A549 (cell line): ENCODE measurements at regions not wholly inside any gene's neighbourhood (a gene's known extent, or its start where the extent isn't known, plus 50 kb on each side); places are given as distances from the start of the nearest gene placed in this dataset.

ENCODE experiments used
- CEBPB ChIP-seq, 2 experiments: fragments of >200 bp in 1 of 2; sonication (Bioruptor Twin) in 1 of 2; formaldehyde crosslinking in 1 of 2; IDR thresholded peaks; 2 replicates each; pipeline ENCODE4 v1.6.1; 2012 to 2016
- EHMT2 ChIP-seq: fragments of 200-600 bp; sonication (generic); IDR thresholded peaks from 2 replicates; pipeline ENCODE4 v1.6.1; 2016; ENCODE audit warnings: antibody characterized with exemption, low read depth, mild to moderate bottlenecking, moderate library complexity
- ESRRA ChIP-seq: fragments of 150-350 bp; IDR thresholded peaks from 2 replicates; pipeline ENCODE4 v1.6.1; 2014; ENCODE audit warnings: mild to moderate bottlenecking, low read length, borderline replicate concordance
- NFE2L2 ChIP-seq: fragments of 150-350 bp; conservative IDR thresholded peaks from 2 replicates; pipeline ENCODE4 v1.6.1; 2014; ENCODE audit warnings: low read length
- POLR2A ChIP-seq: IDR thresholded peaks from 2 replicates; pipeline ENCODE4 v1.6.1; 2012; ENCODE audit warnings: mild to moderate bottlenecking, low read length
- TF ChIP-seq, protein P1 (sequence below): fragments of >200 bp; sonication (Bioruptor Twin); formaldehyde crosslinking; IDR thresholded peaks from 3 replicates; pipeline ENCODE4 v1.5.1; 2016
- TF ChIP-seq, protein P2 (sequence below): IDR thresholded peaks from 2 replicates; pipeline ENCODE4 v1.6.1; 2012
- TF ChIP-seq, protein P3 (sequence below): fragments of 150-350 bp; IDR thresholded peaks from 2 replicates; pipeline ENCODE4 v1.6.1; 2014; ENCODE audit warnings: low read depth, mild to moderate bottlenecking, low read length
- TF ChIP-seq, protein P4 (sequence below): fragments of 450-650 bp; IDR thresholded peaks from 2 replicates; pipeline ENCODE4 v1.6.1; 2014; ENCODE audit warnings: antibody characterized with exemption

DNA sequence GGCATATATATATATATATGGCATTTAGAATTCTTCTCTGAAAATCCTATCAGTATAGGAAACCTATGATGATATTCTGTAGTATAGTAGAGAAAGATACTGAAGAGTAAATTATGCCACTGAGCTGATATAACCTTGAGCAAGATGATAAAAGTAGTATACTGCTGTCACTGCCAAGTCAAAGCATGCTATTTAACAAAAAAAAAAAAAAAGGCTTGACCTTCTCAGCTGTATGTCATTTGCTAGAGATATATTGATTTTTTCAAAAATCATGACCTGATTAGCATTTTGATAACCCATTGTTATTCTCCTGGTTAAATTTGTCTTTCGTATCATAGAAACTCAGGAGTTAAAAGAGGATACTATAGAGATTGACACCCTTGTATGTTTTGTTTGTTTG, 299.4 kb downstream of the ADAMTS20 start:
- TF ChIP-seq, protein P1, sequence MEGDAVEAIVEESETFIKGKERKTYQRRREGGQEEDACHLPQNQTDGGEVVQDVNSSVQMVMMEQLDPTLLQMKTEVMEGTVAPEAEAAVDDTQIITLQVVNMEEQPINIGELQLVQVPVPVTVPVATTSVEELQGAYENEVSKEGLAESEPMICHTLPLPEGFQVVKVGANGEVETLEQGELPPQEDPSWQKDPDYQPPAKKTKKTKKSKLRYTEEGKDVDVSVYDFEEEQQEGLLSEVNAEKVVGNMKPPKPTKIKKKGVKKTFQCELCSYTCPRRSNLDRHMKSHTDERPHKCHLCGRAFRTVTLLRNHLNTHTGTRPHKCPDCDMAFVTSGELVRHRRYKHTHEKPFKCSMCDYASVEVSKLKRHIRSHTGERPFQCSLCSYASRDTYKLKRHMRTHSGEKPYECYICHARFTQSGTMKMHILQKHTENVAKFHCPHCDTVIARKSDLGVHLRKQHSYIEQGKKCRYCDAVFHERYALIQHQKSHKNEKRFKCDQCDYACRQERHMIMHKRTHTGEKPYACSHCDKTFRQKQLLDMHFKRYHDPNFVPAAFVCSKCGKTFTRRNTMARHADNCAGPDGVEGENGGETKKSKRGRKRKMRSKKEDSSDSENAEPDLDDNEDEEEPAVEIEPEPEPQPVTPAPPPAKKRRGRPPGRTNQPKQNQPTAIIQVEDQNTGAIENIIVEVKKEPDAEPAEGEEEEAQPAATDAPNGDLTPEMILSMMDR = no peak
- TF ChIP-seq NFE2L2 (no peak), POLR2A (no peak), ESRRA (no peak), EHMT2 (no peak), CEBPB (IDR thresholded peaks at IDR 0.05) (no peak)
- TF ChIP-seq, protein P2, sequence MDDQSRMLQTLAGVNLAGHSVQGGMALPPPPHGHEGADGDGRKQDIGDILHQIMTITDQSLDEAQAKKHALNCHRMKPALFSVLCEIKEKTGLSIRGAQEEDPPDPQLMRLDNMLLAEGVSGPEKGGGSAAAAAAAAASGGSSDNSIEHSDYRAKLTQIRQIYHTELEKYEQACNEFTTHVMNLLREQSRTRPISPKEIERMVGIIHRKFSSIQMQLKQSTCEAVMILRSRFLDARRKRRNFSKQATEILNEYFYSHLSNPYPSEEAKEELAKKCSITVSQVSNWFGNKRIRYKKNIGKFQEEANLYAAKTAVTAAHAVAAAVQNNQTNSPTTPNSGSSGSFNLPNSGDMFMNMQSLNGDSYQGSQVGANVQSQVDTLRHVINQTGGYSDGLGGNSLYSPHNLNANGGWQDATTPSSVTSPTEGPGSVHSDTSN = no peak
- TF ChIP-seq, protein P3, sequence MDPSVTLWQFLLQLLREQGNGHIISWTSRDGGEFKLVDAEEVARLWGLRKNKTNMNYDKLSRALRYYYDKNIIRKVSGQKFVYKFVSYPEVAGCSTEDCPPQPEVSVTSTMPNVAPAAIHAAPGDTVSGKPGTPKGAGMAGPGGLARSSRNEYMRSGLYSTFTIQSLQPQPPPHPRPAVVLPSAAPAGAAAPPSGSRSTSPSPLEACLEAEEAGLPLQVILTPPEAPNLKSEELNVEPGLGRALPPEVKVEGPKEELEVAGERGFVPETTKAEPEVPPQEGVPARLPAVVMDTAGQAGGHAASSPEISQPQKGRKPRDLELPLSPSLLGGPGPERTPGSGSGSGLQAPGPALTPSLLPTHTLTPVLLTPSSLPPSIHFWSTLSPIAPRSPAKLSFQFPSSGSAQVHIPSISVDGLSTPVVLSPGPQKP = no peak
- TF ChIP-seq, protein P4, sequence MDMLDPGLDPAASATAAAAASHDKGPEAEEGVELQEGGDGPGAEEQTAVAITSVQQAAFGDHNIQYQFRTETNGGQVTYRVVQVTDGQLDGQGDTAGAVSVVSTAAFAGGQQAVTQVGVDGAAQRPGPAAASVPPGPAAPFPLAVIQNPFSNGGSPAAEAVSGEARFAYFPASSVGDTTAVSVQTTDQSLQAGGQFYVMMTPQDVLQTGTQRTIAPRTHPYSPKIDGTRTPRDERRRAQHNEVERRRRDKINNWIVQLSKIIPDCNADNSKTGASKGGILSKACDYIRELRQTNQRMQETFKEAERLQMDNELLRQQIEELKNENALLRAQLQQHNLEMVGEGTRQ = no peak
